Esophagus squamous epithelium (tissue), 5 donors: ENCODE measurements at regions not wholly inside any gene's neighbourhood (a gene's known extent, or its start where the extent isn't known, plus 50 kb on each side); places are given as distances from the start of the nearest gene placed in this dataset.

ENCODE experiments used
- DNase-seq: peaks from one replicate; lab custom pipeline; 2025; lab: John Stamatoyannopoulos, UW
- H3K27ac ChIP-seq, 4 donors: fragments of 200-600 bp; sonication (generic); one replicate each; pipeline ENCODE4 v1.5.1; 2016 to 2019; ENCODE audit warnings: mild to moderate bottlenecking in 1 of 4
- H3K27me3 ChIP-seq, 4 donors: fragments of 200-600 bp; sonication (generic); 1 replicate in 3 of 4; 2 replicates in 1 of 4; pipeline versions ENCODE4 v1.5.1 to v1.6.0; 2017 to 2021; ENCODE audit warnings: antibody characterized with exemption in 1 of 4
- H3K36me3 ChIP-seq, 3 donors: fragments of 200-600 bp; sonication (generic); one replicate each; pipeline ENCODE4 v1.5.1; 2016 to 2019
- H3K4me1 ChIP-seq, 3 donors: fragments of 200-600 bp; sonication (generic); one replicate each; pipeline ENCODE4 v1.5.1; 2017 to 2019
- H3K4me3 ChIP-seq, 4 donors: fragments of 200-600 bp; sonication (generic); 1 replicate in 3 of 4; 2 replicates in 1 of 4; pipeline ENCODE4 v1.5.1; 2016 to 2019; ENCODE audit warnings: mild to moderate bottlenecking in 2 of 4, moderate library complexity in 1 of 4
- H3K9me3 ChIP-seq, 3 donors: fragments of 200-600 bp; sonication (generic); one replicate each; pipeline ENCODE4 v1.5.1; 2016 to 2019
- POLR2A ChIP-seq, 4 donors: fragments of 450-650 bp; IDR thresholded peaks; one replicate each; pipeline ENCODE4 v1.6.1; 2017; ENCODE audit warnings: antibody characterized with exemption in 4 of 4, mild to moderate bottlenecking in 4 of 4, moderate library complexity in 3 of 4
- WGBS, 2 donors: methylation state at CpG; one replicate each; pipeline ENCODE4 v1.1.5; 2018; 5-methylcytosine and 5-hydroxymethylcytosine counted together
- intact Hi-C: fragments of 100-400 bp; cut with DNase I; formaldehyde crosslinking; loops from one replicate; pipeline ENCODE4 v1.15.0; 2022
- TF ChIP-seq, protein P1 (sequence below), 6 experiments: fragments of 450-650 bp in 4 of 6; fragments of 200-600 bp in 2 of 6; sonication (generic) in 2 of 6; IDR thresholded peaks; one replicate each; pipeline ENCODE4 v1.5.1; 2016 to 2019; ENCODE audit warnings: antibody characterized with exemption in 6 of 6, mild to moderate bottlenecking in 4 of 6, moderate library complexity in 4 of 6
- donor health status: DM: yes; HTN: yes; CAD: no.

DNA sequence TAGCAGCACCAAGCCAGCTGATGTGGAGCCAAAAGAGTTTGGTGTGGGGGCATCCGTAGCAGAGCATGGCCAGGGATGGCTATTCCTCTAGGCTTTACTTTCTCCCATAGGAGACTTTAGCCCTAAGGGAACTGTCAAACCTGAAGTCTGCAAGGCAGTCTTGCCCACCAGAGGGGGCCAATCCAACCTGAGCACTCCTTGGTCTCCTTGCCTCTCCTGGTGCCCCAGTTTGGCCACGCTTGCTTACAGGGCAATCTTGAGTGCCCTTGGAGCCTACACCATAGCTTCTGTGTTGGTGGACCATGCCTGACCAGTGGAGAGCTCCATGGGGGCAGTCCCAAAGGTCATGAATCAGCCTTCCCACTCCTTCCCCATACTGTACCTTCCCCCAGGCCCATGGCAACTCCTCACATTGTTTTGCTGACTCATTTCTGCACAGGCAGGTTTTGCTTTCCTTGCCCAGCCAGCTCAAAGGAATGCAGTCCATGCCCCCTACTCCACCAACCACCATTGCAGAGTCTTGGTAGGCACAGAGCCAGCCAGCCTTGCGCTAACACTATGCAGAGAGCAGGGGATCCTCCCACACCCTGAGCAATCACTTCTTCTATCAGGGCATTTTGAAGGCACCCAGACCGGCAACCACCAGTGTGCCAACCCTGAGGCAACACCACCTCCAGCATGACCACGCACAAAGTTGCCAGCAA is 1421.2 kb upstream of the RAG2 start:
- H3K27me3 ChIP-seq, result no peaks in the 10 kb centered on the region
- no peak overlapping the region for H3K4me3 ChIP-seq
- intact Hi-C loops, result no loop called here
- DNase-seq, result no peak
- 90 to 97% methylated on average over 2 to 4 of the region's 5 CpGs for WGBS, 2 donors
- H3K36me3 ChIP-seq, result no peaks in the 10 kb centered on the region
- H3K4me1 ChIP-seq, result no peaks in the 10 kb centered on the region
- TF ChIP-seq, protein P1, sequence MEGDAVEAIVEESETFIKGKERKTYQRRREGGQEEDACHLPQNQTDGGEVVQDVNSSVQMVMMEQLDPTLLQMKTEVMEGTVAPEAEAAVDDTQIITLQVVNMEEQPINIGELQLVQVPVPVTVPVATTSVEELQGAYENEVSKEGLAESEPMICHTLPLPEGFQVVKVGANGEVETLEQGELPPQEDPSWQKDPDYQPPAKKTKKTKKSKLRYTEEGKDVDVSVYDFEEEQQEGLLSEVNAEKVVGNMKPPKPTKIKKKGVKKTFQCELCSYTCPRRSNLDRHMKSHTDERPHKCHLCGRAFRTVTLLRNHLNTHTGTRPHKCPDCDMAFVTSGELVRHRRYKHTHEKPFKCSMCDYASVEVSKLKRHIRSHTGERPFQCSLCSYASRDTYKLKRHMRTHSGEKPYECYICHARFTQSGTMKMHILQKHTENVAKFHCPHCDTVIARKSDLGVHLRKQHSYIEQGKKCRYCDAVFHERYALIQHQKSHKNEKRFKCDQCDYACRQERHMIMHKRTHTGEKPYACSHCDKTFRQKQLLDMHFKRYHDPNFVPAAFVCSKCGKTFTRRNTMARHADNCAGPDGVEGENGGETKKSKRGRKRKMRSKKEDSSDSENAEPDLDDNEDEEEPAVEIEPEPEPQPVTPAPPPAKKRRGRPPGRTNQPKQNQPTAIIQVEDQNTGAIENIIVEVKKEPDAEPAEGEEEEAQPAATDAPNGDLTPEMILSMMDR (IDR thresholded peaks at IDR 0.05), result no peak
- no peak for TF ChIP-seq POLR2A (IDR thresholded peaks at IDR 0.05)
- no peak overlapping the region for H3K27ac ChIP-seq
- peaks cover 0 to 16% (median 4%) of the 10 kb centered on the region in 3 donors for H3K9me3 ChIP-seq

DNA sequence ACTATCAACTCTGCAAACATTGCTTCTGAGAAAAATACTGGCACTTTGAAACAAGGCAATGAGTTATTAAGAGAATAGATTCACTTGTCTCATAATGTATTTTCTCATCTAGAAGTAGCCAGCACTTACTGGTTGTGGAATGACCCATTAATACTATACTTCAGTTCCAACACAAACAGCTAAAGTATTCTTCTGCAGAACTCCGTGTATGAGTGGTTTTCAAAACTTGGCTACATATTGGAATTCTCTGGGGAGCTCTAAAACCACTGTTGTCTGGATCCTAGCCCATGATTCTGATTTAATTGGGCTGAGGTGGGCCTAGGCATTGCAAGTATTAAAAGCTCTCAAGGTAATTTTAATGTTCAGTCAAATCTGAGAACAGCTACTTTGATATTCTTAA is 1416.4 kb upstream of the RAG2 start:
- H3K4me3 ChIP-seq, result no peak overlapping the region
- WGBS, 2 donors, result 44 to 53% methylated on average over 1 of the region's 1 CpG
- intact Hi-C loops, result no loop called here
- no peak for DNase-seq
- H3K4me1 ChIP-seq, result no peaks in the 10 kb centered on the region
- TF ChIP-seq POLR2A (IDR thresholded peaks at IDR 0.05), result no peak
- TF ChIP-seq, protein P1 (IDR thresholded peaks at IDR 0.05), result no peak
- peaks cover 0 to 9% (median under 1%) of the 10 kb centered on the region in 3 donors for H3K9me3 ChIP-seq
- no peak overlapping the region for H3K27ac ChIP-seq
- no peaks in the 10 kb centered on the region for H3K27me3 ChIP-seq
- H3K36me3 ChIP-seq, result no peaks in the 10 kb centered on the region

DNA sequence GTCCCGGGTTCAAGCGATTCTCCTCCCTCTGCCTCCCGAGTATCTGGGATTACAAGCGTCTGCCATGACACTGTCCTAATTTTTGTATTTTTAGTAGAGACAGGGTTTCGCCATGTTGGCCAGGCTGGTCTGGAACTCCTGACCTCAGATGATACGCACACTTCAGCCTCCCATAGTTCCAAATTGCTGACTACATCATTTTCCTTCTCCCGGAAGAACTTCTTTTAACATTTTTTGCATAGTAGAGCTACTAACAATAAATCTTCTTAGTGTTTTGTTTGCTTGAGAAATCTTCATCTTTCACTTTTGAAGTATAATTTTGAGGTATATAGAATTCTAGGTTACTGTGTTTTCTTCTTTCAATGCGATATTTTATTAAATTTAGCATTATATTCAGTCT is 1415.1 kb upstream of the RAG2 start:
- Histone ChIP-seq H3K36me3 (no peaks in the 10 kb centered on the region), H3K4me1 (no peaks in the 10 kb centered on the region), H3K9me3 (no peaks in the 10 kb centered on the region), H3K27me3 (no peaks in the 10 kb centered on the region), H3K27ac (no peak overlapping the region), H3K4me3 (no peak overlapping the region)
- TF ChIP-seq, protein P1 (IDR thresholded peaks at IDR 0.05), result no peak
- no peak for TF ChIP-seq POLR2A (IDR thresholded peaks at IDR 0.05)
- DNase-seq, result no peak
- intact Hi-C loops, result no loop called here
- WGBS, 2 donors, result 76 to 81% methylated on average over 8 of the region's 8 CpGs

DNA sequence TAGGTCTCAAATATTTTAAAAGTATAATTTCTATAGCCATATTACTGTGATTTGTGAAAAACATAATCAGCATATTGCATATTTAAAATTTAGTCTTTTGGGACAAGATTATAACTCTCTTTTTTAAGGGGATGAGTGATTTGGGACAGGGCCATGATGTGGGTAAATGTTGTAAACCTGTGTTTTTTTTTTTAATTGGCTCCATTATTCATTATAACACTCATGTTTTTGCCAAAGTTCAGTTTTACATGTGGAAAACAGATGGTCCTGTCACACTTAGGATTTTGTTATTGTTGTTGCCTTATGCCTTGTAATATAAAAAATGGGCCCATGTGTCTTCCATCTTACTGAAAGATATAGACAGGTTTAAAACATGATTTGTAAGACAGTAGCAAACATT is 1413.5 kb upstream of the RAG2 start:
- no peak for TF ChIP-seq POLR2A (IDR thresholded peaks at IDR 0.05)
- TF ChIP-seq, protein P1 (IDR thresholded peaks at IDR 0.05), result no peak
- H3K4me3 ChIP-seq, result no peak overlapping the region
- no peaks in the 10 kb centered on the region for H3K36me3 ChIP-seq
- H3K4me1 ChIP-seq, result no peaks in the 10 kb centered on the region
- no peaks in the 10 kb centered on the region for H3K27me3 ChIP-seq
- DNase-seq, result no peak
- H3K9me3 ChIP-seq, result no peaks in the 10 kb centered on the region
- intact Hi-C loops, result no loop called here
- H3K27ac ChIP-seq, result no peak overlapping the region

DNA sequence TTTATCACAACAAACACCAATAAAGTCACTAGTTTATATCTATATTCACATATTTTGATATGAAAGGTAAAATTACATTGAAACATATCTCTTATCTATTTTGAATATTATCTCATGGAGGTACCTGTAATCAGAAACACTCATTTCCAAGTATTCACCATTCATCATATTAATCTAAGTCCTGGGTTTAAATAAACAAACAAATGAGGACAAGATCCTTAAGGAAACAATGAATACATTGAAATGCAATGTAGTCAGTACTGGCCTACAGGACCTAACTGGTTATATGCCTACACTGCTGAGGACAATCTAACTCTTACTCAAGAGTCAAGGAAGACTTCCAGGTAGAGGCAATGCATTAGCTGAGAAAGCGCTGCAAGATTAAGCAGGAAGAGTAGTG is 1411.9 kb upstream of the RAG2 start:
- no peak for DNase-seq
- TF ChIP-seq POLR2A (IDR thresholded peaks at IDR 0.05), result no peak
- TF ChIP-seq, protein P1 (IDR thresholded peaks at IDR 0.05), result no peak
- WGBS, 2 donors, result 78 to 79% methylated on average over 1 of the region's 1 CpG

More for the DNA sequence above, 1411.9 kb upstream of the RAG2 start:
- intact Hi-C loops, result no loop called here
- H3K4me3 ChIP-seq, result no peak overlapping the region
- H3K9me3 ChIP-seq, result no peaks in the 10 kb centered on the region
- no peaks in the 10 kb centered on the region for H3K27me3 ChIP-seq
- no peaks in the 10 kb centered on the region for H3K4me1 ChIP-seq
- no peak overlapping the region for H3K27ac ChIP-seq
- H3K36me3 ChIP-seq, result no peaks in the 10 kb centered on the region
